IMR-90 (cell line): ENCODE measurements at regions not wholly inside any gene's neighbourhood (a gene's known extent, or its start where the extent isn't known, plus 50 kb on each side); places are given as distances from the start of the nearest gene placed in this dataset.

Source experiments
- BHLHE40 ChIP-seq: fragments of 150-350 bp; IDR thresholded peaks from 2 replicates; pipeline ENCODE4 v1.6.1; 2016; ENCODE audit warnings: mild to moderate bottlenecking, low read depth, low read length
- MAFK ChIP-seq: IDR thresholded peaks from 2 replicates; pipeline ENCODE4 v1.6.1; 2012; ENCODE audit warnings: low read depth, low read length, improper control_type of control experiment
- MAZ ChIP-seq: IDR thresholded peaks from 2 replicates; pipeline ENCODE4 v1.6.1; 2012; ENCODE audit warnings: low read depth, mild to moderate bottlenecking, low read length, improper control_type of control experiment, moderate library complexity, borderline replicate concordance
- NFE2L2 ChIP-seq: fragments of 150-350 bp; IDR thresholded peaks from 2 replicates; pipeline ENCODE4 v1.6.1; 2016; ENCODE audit warnings: low read depth, mild to moderate bottlenecking, low read length
- POLR2A ChIP-seq: IDR thresholded peaks from 2 replicates; pipeline ENCODE4 v1.6.1; 2012; ENCODE audit warnings: mild to moderate bottlenecking, low read depth, low read length
- SMC3 ChIP-seq: fragments of 150-350 bp; IDR thresholded peaks from 2 replicates; pipeline ENCODE4 v1.6.1; 2016; ENCODE audit warnings: low read depth, mild to moderate bottlenecking, antibody characterized with exemption, low read length, moderate library complexity
- TF ChIP-seq, protein P1 (sequence below): conservative IDR thresholded peaks from 2 replicates; pipeline ENCODE4 v1.5.1; 2012; ENCODE audit warnings: mild to moderate bottlenecking, low read depth, low read length, improper control_type of control experiment
- TF ChIP-seq, protein P2 (sequence below): fragments of 150-350 bp; IDR thresholded peaks from 2 replicates; pipeline ENCODE4 v1.6.1; 2017; ENCODE audit warnings: mild to moderate bottlenecking, antibody characterized with exemption, low read length, low read depth
- TF ChIP-seq, protein P3 (sequence below): fragments of 150-350 bp; IDR thresholded peaks from 2 replicates; pipeline ENCODE4 v1.6.1; 2016; ENCODE audit warnings: low read depth, mild to moderate bottlenecking, low read length, moderate library complexity, borderline replicate concordance

DNA sequence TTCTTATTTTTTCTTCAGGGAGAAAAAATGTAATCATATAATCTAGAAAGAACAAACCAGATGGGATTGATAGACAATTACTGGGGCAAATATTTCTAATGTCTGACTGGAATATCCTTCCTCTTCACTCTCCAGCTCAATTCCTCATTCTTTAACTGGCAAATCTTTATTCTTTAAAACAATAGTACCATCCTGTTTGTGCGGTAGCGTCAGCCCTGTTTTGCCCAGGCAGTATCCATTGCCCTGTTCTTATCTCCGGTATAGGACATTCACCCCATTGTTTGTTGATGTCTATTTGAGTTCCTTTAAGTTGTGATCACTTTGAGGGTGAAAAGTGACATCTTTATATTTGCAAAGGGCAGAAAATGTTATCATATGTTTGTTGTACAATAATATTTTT lies 185.4 kb downstream of the POSTN start:
- TF ChIP-seq BHLHE40 (no peak), POLR2A (no peak), SMC3 (no peak), NFE2L2 (no peak), MAFK (no peak), MAZ (no peak)
- TF ChIP-seq, protein P1, sequence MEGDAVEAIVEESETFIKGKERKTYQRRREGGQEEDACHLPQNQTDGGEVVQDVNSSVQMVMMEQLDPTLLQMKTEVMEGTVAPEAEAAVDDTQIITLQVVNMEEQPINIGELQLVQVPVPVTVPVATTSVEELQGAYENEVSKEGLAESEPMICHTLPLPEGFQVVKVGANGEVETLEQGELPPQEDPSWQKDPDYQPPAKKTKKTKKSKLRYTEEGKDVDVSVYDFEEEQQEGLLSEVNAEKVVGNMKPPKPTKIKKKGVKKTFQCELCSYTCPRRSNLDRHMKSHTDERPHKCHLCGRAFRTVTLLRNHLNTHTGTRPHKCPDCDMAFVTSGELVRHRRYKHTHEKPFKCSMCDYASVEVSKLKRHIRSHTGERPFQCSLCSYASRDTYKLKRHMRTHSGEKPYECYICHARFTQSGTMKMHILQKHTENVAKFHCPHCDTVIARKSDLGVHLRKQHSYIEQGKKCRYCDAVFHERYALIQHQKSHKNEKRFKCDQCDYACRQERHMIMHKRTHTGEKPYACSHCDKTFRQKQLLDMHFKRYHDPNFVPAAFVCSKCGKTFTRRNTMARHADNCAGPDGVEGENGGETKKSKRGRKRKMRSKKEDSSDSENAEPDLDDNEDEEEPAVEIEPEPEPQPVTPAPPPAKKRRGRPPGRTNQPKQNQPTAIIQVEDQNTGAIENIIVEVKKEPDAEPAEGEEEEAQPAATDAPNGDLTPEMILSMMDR, result no peak
- TF ChIP-seq, protein P2, sequence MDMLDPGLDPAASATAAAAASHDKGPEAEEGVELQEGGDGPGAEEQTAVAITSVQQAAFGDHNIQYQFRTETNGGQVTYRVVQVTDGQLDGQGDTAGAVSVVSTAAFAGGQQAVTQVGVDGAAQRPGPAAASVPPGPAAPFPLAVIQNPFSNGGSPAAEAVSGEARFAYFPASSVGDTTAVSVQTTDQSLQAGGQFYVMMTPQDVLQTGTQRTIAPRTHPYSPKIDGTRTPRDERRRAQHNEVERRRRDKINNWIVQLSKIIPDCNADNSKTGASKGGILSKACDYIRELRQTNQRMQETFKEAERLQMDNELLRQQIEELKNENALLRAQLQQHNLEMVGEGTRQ, result no peak
- TF ChIP-seq, protein P3, sequence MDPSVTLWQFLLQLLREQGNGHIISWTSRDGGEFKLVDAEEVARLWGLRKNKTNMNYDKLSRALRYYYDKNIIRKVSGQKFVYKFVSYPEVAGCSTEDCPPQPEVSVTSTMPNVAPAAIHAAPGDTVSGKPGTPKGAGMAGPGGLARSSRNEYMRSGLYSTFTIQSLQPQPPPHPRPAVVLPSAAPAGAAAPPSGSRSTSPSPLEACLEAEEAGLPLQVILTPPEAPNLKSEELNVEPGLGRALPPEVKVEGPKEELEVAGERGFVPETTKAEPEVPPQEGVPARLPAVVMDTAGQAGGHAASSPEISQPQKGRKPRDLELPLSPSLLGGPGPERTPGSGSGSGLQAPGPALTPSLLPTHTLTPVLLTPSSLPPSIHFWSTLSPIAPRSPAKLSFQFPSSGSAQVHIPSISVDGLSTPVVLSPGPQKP, result no peak
